PC-3 (cell line): ENCODE measurements at regions not wholly inside any gene's neighbourhood (a gene's known extent, or its start where the extent isn't known, plus 50 kb on each side); places are given as distances from the start of the nearest gene placed in this dataset.

Experiments
- ATAC-seq: fragments of 200-7000 bp; cut with Tn5 transposase; 2 replicates; pipeline ENCODE4 v1.9.1; 2020; ENCODE audit warnings: mild to moderate bottlenecking, moderate library complexity
- BruUV-seq: library from RNA; stranded (reverse); fragments of 400-500 nt; replicated peaks from 2 replicates; lab custom pipeline; 2021; lab: Mats Ljungman, UMichigan
- CTCF ChIA-PET: fragments of 300-600 bp; sonication (Branson Sonifier 250); formaldehyde crosslinking; loops from one replicate; lab custom pipeline; 2022; ENCODE audit warnings: antibody characterized with exemption; lab: Charles Lee
- POLR2A ChIA-PET: fragments of 300-600 bp; sonication (Branson Sonifier 250); formaldehyde crosslinking; loops from one replicate; lab custom pipeline; 2022; ENCODE audit warnings: antibody characterized with exemption; ENCODE audit not compliant: unreplicated experiment; lab: Charles Lee
- DNase-seq: peaks from one replicate; pipeline ENCODE4 v3.0.0-alpha.2; 2015
- H2AFZ ChIP-seq: fragments of 300-600 bp; sonication (generic); 2 replicates; pipeline ENCODE4 v1.6.0; 2016; ENCODE audit warnings: antibody characterized with exemption, low read length
- H3F3A ChIP-seq: fragments of 300-600 bp; sonication (generic); one replicate; pipeline ENCODE4 v1.6.0; 2017; ENCODE audit warnings: antibody characterized with exemption, low read length, control low read depth, mild to moderate bottlenecking; ENCODE audit not compliant: unreplicated experiment
- H3K27ac ChIP-seq: fragments of 300-600 bp; sonication (generic); 2 replicates; pipeline ENCODE4 v1.5.1; 2016; ENCODE audit warnings: mild to moderate bottlenecking, low read length
- H3K27me3 ChIP-seq: fragments of 300-600 bp; sonication (generic); 2 replicates; pipeline ENCODE4 v1.6.1; 2016; ENCODE audit warnings: low read length, mixed read lengths
- H3K36me3 ChIP-seq: fragments of 300-600 bp; sonication (generic); 2 replicates; pipeline ENCODE4 v1.6.1; 2016; ENCODE audit warnings: low read depth, mixed run types, low read length, mixed read lengths
- H3K4me1 ChIP-seq: fragments of 300-600 bp; sonication (generic); 2 replicates; pipeline ENCODE4 v1.5.1; 2016; ENCODE audit warnings: low read length; ENCODE audit not compliant: insufficient read depth
- H3K4me2 ChIP-seq: fragments of 300-600 bp; sonication (generic); 2 replicates; pipeline ENCODE4 v1.6.0; 2016; ENCODE audit warnings: low read length
- H3K4me3 ChIP-seq: fragments of 300-600 bp; sonication (generic); 2 replicates; pipeline ENCODE4 v1.5.1; 2016; ENCODE audit warnings: mild to moderate bottlenecking, low read length, mixed read lengths
- H3K79me2 ChIP-seq: fragments of 300-600 bp; sonication (generic); 2 replicates; pipeline ENCODE4 v1.6.1; 2017; ENCODE audit warnings: low read length, mixed read lengths
- H3K9ac ChIP-seq: fragments of 300-600 bp; sonication (generic); 2 replicates; pipeline ENCODE4 v1.6.0; 2016; ENCODE audit warnings: mild to moderate bottlenecking, low read length
- H3K9me2 ChIP-seq: fragments of 300-600 bp; sonication (generic); replicated peaks from 2 replicates; pipeline ENCODE4 v1.6.1; 2016; ENCODE audit warnings: mixed run types, low read length, mixed read lengths
- H3K9me3 ChIP-seq: fragments of 300-600 bp; sonication (generic); 2 replicates; pipeline ENCODE4 v1.6.1; 2016; ENCODE audit warnings: low read length, mixed read lengths
- H4K20me1 ChIP-seq: fragments of 300-600 bp; sonication (generic); 2 replicates; pipeline ENCODE4 v1.6.1; 2016; ENCODE audit warnings: low read length, mixed read lengths
- CTCF ChIP-seq: fragments of 300-600 bp; sonication (generic); conservative IDR thresholded peaks from 2 replicates; pipeline ENCODE4 v1.5.1; 2017; ENCODE audit warnings: antibody characterized with exemption, low read depth, mild to moderate bottlenecking, low read length
- EZH2 ChIP-seq: fragments of 300-600 bp; sonication (generic); IDR thresholded peaks from one replicate; pipeline ENCODE4 v1.6.1; 2017; ENCODE audit warnings: antibody characterized with exemption, mild to moderate bottlenecking, low read length; ENCODE audit not compliant: unreplicated experiment
- EZH2phosphoT487 ChIP-seq: fragments of 300-600 bp; sonication (generic); IDR thresholded peaks from 2 replicates; pipeline ENCODE4 v1.6.1; 2018; ENCODE audit warnings: mild to moderate bottlenecking, antibody characterized with exemption, low read length, borderline replicate concordance
- intact Hi-C: fragments of 100-400 bp; cut with micrococcal nuclease; formaldehyde crosslinking; loops from 2 replicates; pipeline ENCODE4 v1.9.0; 2023

- TF ChIP-seq EZH2phosphoT487 (no peak), EZH2 (no peak), CTCF (no peak)
- intact Hi-C loops = no loop called here
- Histone ChIP-seq H3K36me3 (no peaks in the 10 kb centered on the region), H3K27me3 (no peaks in the 10 kb centered on the region), H3K4me2 (no peak overlapping the region), H3K27ac (no peak overlapping the region), H3K9me3 (no peaks in the 10 kb centered on the region), H2AFZ (no peak overlapping the region), H4K20me1 (no peaks in the 10 kb centered on the region), H3K4me1 (peaks cover 2% of the 10 kb centered on the region), H3K79me2 (no peaks in the 10 kb centered on the region), H3F3A (no peaks in the 10 kb centered on the region), H3K4me3 (no peak overlapping the region), H3K9me2 (no peaks in the 10 kb centered on the region), H3K9ac (no peak overlapping the region)
- CTCF ChIA-PET = no interaction called here
- ATAC-seq (no peak), DNase-seq (no peak)
- no TSS peak for BruUV-seq
- POLR2A ChIA-PET = no interaction called here
Observed at GRCh38 chr5:17161662-17162061, 55.8 kb upstream of the BASP1 start.

GRCh38 chr5:17163221-17163620 is 54.2 kb upstream of the BASP1 start:
- no peak for DNase-seq
- no peak overlapping the region for H2AFZ ChIP-seq
- H3K9ac ChIP-seq = no peak overlapping the region
- H3K9me2 ChIP-seq = no peaks in the 10 kb centered on the region
- H3K36me3 ChIP-seq = no peaks in the 10 kb centered on the region
- BruUV-seq = no TSS peak
- ChIA-PET POLR2A (no interaction called here), CTCF (no interaction called here)
- TF ChIP-seq CTCF (no peak), EZH2phosphoT487 (no peak), EZH2 (no peak)
- no peak for ATAC-seq
- H3K4me3 ChIP-seq = no peak overlapping the region
- no peaks in the 10 kb centered on the region for H3K9me3 ChIP-seq
- H3K27ac ChIP-seq = no peak overlapping the region
- no peaks in the 10 kb centered on the region for H3F3A ChIP-seq
- no peaks in the 10 kb centered on the region for H3K4me1 ChIP-seq
- no peaks in the 10 kb centered on the region for H3K79me2 ChIP-seq
- H3K27me3 ChIP-seq = no peaks in the 10 kb centered on the region
- intact Hi-C loops = no loop called here
- H3K4me2 ChIP-seq = no peak overlapping the region
- H4K20me1 ChIP-seq = no peaks in the 10 kb centered on the region

- H3K27ac ChIP-seq = no peak overlapping the region
- H3K36me3 ChIP-seq = no peaks in the 10 kb centered on the region
- DNase-seq (no peak), ATAC-seq (no peak)
- ChIA-PET POLR2A (no interaction called here), CTCF (no interaction called here)
- no peaks in the 10 kb centered on the region for H4K20me1 ChIP-seq
- no peaks in the 10 kb centered on the region for H3K79me2 ChIP-seq
- no peaks in the 10 kb centered on the region for H3K27me3 ChIP-seq
- H3K9ac ChIP-seq = no peak overlapping the region
- H3K9me3 ChIP-seq = no peaks in the 10 kb centered on the region
- no peak overlapping the region for H2AFZ ChIP-seq
- intact Hi-C loops = no loop called here
- H3K9me2 ChIP-seq = no peaks in the 10 kb centered on the region
- TF ChIP-seq EZH2 (no peak), CTCF (no peak), EZH2phosphoT487 (no peak)
- no peaks in the 10 kb centered on the region for H3K4me1 ChIP-seq
- BruUV-seq = no TSS peak
- no peak overlapping the region for H3K4me2 ChIP-seq
- H3K4me3 ChIP-seq = no peak overlapping the region
- H3F3A ChIP-seq = no peaks in the 10 kb centered on the region
Observed at GRCh38 chr5:17167171-17167891, 50.1 kb upstream of the BASP1 start.
